ENCODE measurements at regions not wholly inside any gene's neighbourhood (a gene's known extent, or its start where the extent isn't known, plus 50 kb on each side); places are given as distances from the start of the nearest gene placed in this dataset.

DNA sequence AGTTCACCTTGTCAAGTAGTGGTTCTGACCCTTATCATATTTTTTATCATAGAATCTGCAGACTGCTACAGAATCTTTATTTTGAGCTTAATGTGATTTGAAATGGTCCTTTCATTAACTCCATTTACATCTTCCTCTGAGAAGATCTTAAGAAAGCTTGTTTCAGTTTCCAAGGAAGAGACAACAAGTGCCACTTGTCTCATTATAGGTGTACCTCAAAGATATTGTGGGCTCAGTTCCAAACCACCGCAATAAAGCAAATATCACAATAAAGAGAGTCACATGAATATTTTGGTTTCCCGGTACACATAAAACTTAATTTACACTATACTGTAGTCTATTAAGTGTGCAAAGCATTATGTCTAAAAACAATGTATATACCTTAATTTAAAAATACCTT lies 66.4 kb upstream of the ATXN1 start:
- ChIA-PET CTCF (interaction anchor here (0.8 kb wide), 1 partner anchor 56 kb away, joined by 3 read pairs; no protein-coding TSS in a partner anchor), POLR2A (no interaction called here)
- no peak overlapping the region for H3K9ac ChIP-seq
- H3K4me1 ChIP-seq (ENCODE audit: control insufficient read depth in 1 of 2, insufficient read depth in 2 of 2, low read depth in 1 of 2, low read length in 1 of 2), result peaks cover 0 to 3% of the 10 kb centered on the region in 2 experiments; a peak in 1 of 4 replicates
- H3K27ac ChIP-seq (ENCODE audit: low read depth in 2 of 2, low read length in 1 of 2), result no peak overlapping the region
- WGBS (ENCODE audit: low lambda C conversion rate), result 92% methylated on average over 2 of the region's 2 CpGs
- H3K79me2 ChIP-seq (ENCODE audit: insufficient read depth), result no peaks in the 10 kb centered on the region
- no peaks in the 10 kb centered on the region for H3K27me3 ChIP-seq (ENCODE audit: insufficient read depth)
- H3K9me2 ChIP-seq, result no peaks in the 10 kb centered on the region
- DNase-seq, result no peak
- H3F3A ChIP-seq (replicated peaks; ENCODE audit: insufficient read depth), result no peaks in the 10 kb centered on the region
- H3K4me3 ChIP-seq (ENCODE audit: low read depth in 2 of 2, low read length in 1 of 2), result no peak overlapping the region
- H2AFZ ChIP-seq (ENCODE audit: low read depth), result no peak overlapping the region
- no peak for TF ChIP-seq USF2 (IDR thresholded peaks at IDR 0.05; ENCODE audit: borderline replicate concordance, low read depth, low read length)
- TF ChIP-seq TEAD4 (IDR thresholded peaks at IDR 0.05; ENCODE audit: borderline replicate concordance, insufficient read depth), result no peak
- no peaks in the 10 kb centered on the region for H4K20me1 ChIP-seq (ENCODE audit: insufficient read depth)
- H3K9me3 ChIP-seq, result no peaks in the 10 kb centered on the region
- no peaks in the 10 kb centered on the region for H3K36me3 ChIP-seq (replicated peaks in 1 of 2; ENCODE audit: control insufficient read depth in 1 of 2, insufficient read depth in 2 of 2, low read length in 1 of 2)
- H3K4me2 ChIP-seq, result no peak overlapping the region

DNA sequence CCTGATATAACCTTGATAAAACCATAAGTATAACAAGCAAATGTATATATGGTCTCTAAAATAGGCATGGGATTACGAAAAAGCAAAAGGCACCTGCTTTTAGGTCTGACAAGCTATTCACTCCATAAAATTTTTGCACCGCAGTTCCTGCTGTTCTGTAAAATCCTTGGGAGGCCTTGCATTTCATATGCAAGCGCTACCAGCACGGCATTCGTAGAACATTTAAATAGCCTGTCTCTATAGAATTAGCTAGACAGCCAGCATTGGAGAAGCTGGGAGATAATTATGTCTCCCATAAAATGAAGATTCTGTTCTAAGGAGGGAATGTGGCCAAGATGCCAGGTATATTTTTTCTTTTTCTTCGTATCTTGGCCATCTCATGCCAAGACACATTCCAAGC lies 64.5 kb upstream of the ATXN1 start:
- no peaks in the 10 kb centered on the region for H3K9me3 ChIP-seq
- no peaks in the 10 kb centered on the region for H3K36me3 ChIP-seq (replicated peaks in 1 of 2; ENCODE audit: control insufficient read depth in 1 of 2, insufficient read depth in 2 of 2, low read length in 1 of 2)
- ChIA-PET POLR2A (no interaction called here), CTCF (interaction anchor here (1.6 kb wide), 1 partner anchor 12 kb away, joined by 3 read pairs; no protein-coding TSS in a partner anchor)
- H3F3A ChIP-seq (replicated peaks; ENCODE audit: insufficient read depth), result no peaks in the 10 kb centered on the region
- no peaks in the 10 kb centered on the region for H3K27me3 ChIP-seq (ENCODE audit: insufficient read depth)
- no peak overlapping the region for H3K4me2 ChIP-seq
- TF ChIP-seq RFX5 (IDR thresholded peaks at IDR 0.05; ENCODE audit: low read length) (no peak), FOSL2 (IDR thresholded peaks at IDR 0.05; ENCODE audit: borderline replicate concordance, low read depth) (no peak), NFIC (IDR thresholded peaks at IDR 0.05; ENCODE audit: borderline replicate concordance) (no peak), REST (IDR thresholded peaks at IDR 0.05; ENCODE audit: low read depth, low read length) (no peak), GATA2 (CRISPR knock-in tag; IDR thresholded peaks at IDR 0.05) (no peak), SMC3 (IDR thresholded peaks at IDR 0.05; ENCODE audit: low read depth, low read length) (no peak), TEAD4 (IDR thresholded peaks at IDR 0.05; ENCODE audit: borderline replicate concordance, insufficient read depth) (no peak), POLR2AphosphoS5 (IDR thresholded peaks at IDR 0.05; ENCODE audit: low read depth, low read length) (no peak), EP300 (IDR thresholded peaks at IDR 0.05; ENCODE audit: borderline replicate concordance in 1 of 2, low read depth in 1 of 2, low read length in 1 of 2) (no peak), FOXM1 (IDR thresholded peaks at IDR 0.05; ENCODE audit: low read depth) (no peak), USF2 (IDR thresholded peaks at IDR 0.05; ENCODE audit: borderline replicate concordance, low read depth, low read length) (no peak), RCOR1 (IDR thresholded peaks at IDR 0.05; ENCODE audit: low read length) (no peak), TCF12 (IDR thresholded peaks at IDR 0.05) (no peak), JUND (IDR thresholded peaks at IDR 0.05) (no peak), NRF1 (IDR thresholded peaks at IDR 0.05; ENCODE audit: low read depth, low read length) (no peak), TAF1 (IDR thresholded peaks at IDR 0.05; ENCODE audit: borderline replicate concordance, low read depth, low read length) (no peak)
- TF ChIP-seq, protein P1, sequence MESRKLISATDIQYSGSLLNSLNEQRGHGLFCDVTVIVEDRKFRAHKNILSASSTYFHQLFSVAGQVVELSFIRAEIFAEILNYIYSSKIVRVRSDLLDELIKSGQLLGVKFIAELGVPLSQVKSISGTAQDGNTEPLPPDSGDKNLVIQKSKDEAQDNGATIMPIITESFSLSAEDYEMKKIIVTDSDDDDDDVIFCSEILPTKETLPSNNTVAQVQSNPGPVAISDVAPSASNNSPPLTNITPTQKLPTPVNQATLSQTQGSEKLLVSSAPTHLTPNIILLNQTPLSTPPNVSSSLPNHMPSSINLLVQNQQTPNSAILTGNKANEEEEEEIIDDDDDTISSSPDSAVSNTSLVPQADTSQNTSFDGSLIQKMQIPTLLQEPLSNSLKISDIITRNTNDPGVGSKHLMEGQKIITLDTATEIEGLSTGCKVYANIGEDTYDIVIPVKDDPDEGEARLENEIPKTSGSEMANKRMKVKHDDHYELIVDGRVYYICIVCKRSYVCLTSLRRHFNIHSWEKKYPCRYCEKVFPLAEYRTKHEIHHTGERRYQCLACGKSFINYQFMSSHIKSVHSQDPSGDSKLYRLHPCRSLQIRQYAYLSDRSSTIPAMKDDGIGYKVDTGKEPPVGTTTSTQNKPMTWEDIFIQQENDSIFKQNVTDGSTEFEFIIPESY (IDR thresholded peaks at IDR 0.05; ENCODE audit: borderline replicate concordance, low read depth), result no peak
- TF ChIP-seq, protein P2, sequence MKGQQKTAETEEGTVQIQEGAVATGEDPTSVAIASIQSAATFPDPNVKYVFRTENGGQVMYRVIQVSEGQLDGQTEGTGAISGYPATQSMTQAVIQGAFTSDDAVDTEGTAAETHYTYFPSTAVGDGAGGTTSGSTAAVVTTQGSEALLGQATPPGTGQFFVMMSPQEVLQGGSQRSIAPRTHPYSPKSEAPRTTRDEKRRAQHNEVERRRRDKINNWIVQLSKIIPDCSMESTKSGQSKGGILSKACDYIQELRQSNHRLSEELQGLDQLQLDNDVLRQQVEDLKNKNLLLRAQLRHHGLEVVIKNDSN (IDR thresholded peaks at IDR 0.05; ENCODE audit: borderline replicate concordance, low read depth), result no peak
- no peak overlapping the region for H3K9ac ChIP-seq
- H3K4me1 ChIP-seq (ENCODE audit: control insufficient read depth in 1 of 2, insufficient read depth in 2 of 2, low read depth in 1 of 2, low read length in 1 of 2), result no peaks in the 10 kb centered on the region
- H4K20me1 ChIP-seq (ENCODE audit: insufficient read depth), result no peaks in the 10 kb centered on the region
- H2AFZ ChIP-seq (ENCODE audit: low read depth), result no peak overlapping the region
- 91% methylated on average over 6 of the region's 6 CpGs for WGBS (ENCODE audit: low lambda C conversion rate)
- no peak overlapping the region for H3K27ac ChIP-seq (ENCODE audit: low read depth in 2 of 2, low read length in 1 of 2)
- no peaks in the 10 kb centered on the region for H3K9me2 ChIP-seq
- H3K79me2 ChIP-seq (ENCODE audit: insufficient read depth), result no peaks in the 10 kb centered on the region
- H3K4me3 ChIP-seq (ENCODE audit: low read depth in 2 of 2, low read length in 1 of 2), result no peak overlapping the region
- DNase-seq, result no peak
